ENCODE measurements at regions not wholly inside any gene's neighbourhood (a gene's known extent, or its start where the extent isn't known, plus 50 kb on each side); places are given as distances from the start of the nearest gene placed in this dataset.

GRCh38 chr6:49326347-49326746 lies 136.7 kb downstream of the MMUT start:
- H3K4me3 ChIP-seq (ENCODE audit: low read depth in 1 of 3, low read length in 3 of 3): no peak overlapping the region
- 20% methylated on average over 2 of the region's 2 CpGs for WGBS
- no peaks in the 10 kb centered on the region for H3K36me3 ChIP-seq (ENCODE audit: control insufficient read depth in 4 of 4, insufficient read depth in 3 of 4, low read depth in 1 of 4, low read length in 3 of 4)
- no peak for DNase-seq (ENCODE audit: low spot score)
- H3K9me3 ChIP-seq (ENCODE audit: control insufficient read depth in 4 of 4, low read length in 3 of 4): no peaks in the 10 kb centered on the region
- no peaks in the 10 kb centered on the region for H3K4me1 ChIP-seq (ENCODE audit: control insufficient read depth in 4 of 4, insufficient read depth in 4 of 4, low read length in 3 of 4)
- TF ChIP-seq GABPA (IDR thresholded peaks at IDR 0.05 in 1 of 2, conservative IDR thresholded peaks at IDR 0.05 in 1 of 2): no peak
- no peak overlapping the region for H3K9ac ChIP-seq (ENCODE audit: low read depth in 1 of 2, low read length in 2 of 2)
- no peaks in the 10 kb centered on the region for H3K27me3 ChIP-seq (ENCODE audit: control insufficient read depth in 4 of 4, insufficient read depth in 4 of 4, low read length in 3 of 4)
- no peak overlapping the region for H3K27ac ChIP-seq (ENCODE audit: low read depth in 1 of 2, low read length in 2 of 2)

DNA sequence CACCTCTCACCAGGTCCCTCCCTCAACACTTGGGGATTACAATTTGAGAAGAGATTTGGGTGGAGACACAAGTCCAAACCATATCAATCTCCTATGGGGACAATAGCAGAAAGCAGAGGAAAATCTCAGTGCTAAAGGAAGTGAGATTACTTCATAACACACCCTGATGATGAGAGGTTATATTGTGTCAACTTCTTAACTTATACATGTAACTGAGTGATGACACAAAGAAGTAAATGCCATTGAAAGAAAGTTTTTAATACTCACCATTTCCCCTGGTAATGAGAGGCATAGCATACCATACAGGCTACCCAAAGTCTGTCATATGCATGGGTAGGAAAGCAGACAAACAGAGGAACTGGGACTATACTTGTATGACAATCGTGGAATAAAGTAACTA lies 137.2 kb downstream of the MMUT start:
- Histone ChIP-seq H3K4me1 (ENCODE audit: control insufficient read depth in 4 of 4, insufficient read depth in 4 of 4, low read length in 3 of 4) (no peaks in the 10 kb centered on the region), H3K27ac (ENCODE audit: low read depth in 1 of 2, low read length in 2 of 2) (no peak overlapping the region), H3K9me3 (ENCODE audit: control insufficient read depth in 4 of 4, low read length in 3 of 4) (no peaks in the 10 kb centered on the region), H3K4me3 (ENCODE audit: low read depth in 1 of 3, low read length in 3 of 3) (no peak overlapping the region), H3K9ac (ENCODE audit: low read depth in 1 of 2, low read length in 2 of 2) (no peak overlapping the region), H3K36me3 (ENCODE audit: control insufficient read depth in 4 of 4, insufficient read depth in 3 of 4, low read depth in 1 of 4, low read length in 3 of 4) (no peaks in the 10 kb centered on the region), H3K27me3 (ENCODE audit: control insufficient read depth in 4 of 4, insufficient read depth in 4 of 4, low read length in 3 of 4) (no peaks in the 10 kb centered on the region)
- TF ChIP-seq RAD21 (IDR thresholded peaks at IDR 0.05) (no peak), JUND (IDR thresholded peaks at IDR 0.05) (no peak), TAF1 (conservative IDR thresholded peaks at IDR 0.05) (no peak), EGR1 (IDR thresholded peaks at IDR 0.05; ENCODE audit: low read depth in 2 of 2) (no peak), CTCF (IDR thresholded peaks at IDR 0.05; ENCODE audit: low read depth, low read length, missing input control) (no peak), RXRA (IDR thresholded peaks at IDR 0.05) (no peak), REST (IDR thresholded peaks at IDR 0.05) (no peak), NR2F2 (IDR thresholded peaks at IDR 0.05) (no peak), FOXA2 (IDR thresholded peaks at IDR 0.05) (no peak), GABPA (IDR thresholded peaks at IDR 0.05 in 1 of 2, conservative IDR thresholded peaks at IDR 0.05 in 1 of 2) (no peak)
- TF ChIP-seq, protein P1, sequence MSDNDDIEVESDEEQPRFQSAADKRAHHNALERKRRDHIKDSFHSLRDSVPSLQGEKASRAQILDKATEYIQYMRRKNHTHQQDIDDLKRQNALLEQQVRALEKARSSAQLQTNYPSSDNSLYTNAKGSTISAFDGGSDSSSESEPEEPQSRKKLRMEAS (IDR thresholded peaks at IDR 0.05): no peak
- WGBS: 42% methylated on average over 1 of the region's 1 CpG
- no peak for DNase-seq (ENCODE audit: low spot score)

DNA sequence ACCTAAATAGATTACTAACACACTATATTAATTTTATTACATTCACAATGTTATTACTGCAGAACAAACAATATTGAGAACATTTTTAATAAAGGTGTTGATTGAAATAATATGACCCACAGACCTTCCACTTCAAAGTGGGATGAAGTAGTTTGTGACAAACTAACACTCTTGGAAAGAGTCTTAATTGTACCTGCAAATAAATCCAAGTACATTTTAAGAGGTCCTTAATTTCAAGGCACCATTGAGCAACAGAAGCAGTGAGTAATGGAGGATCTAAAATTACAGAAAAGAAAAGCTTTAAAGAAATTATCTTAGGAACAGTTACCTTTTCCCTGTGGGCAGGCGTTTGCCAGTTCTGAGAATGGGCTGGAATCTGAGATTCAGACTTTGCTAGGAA lies 140.2 kb downstream of the MMUT start:
- Histone ChIP-seq H3K36me3 (ENCODE audit: control insufficient read depth in 4 of 4, insufficient read depth in 3 of 4, low read depth in 1 of 4, low read length in 3 of 4) (no peaks in the 10 kb centered on the region), H3K9me3 (ENCODE audit: control insufficient read depth in 4 of 4, low read length in 3 of 4) (no peaks in the 10 kb centered on the region), H3K27me3 (ENCODE audit: control insufficient read depth in 4 of 4, insufficient read depth in 4 of 4, low read length in 3 of 4) (no peaks in the 10 kb centered on the region), H3K9ac (ENCODE audit: low read depth in 1 of 2, low read length in 2 of 2) (no peak overlapping the region), H3K27ac (ENCODE audit: low read depth in 1 of 2, low read length in 2 of 2) (no peak overlapping the region), H3K4me1 (ENCODE audit: control insufficient read depth in 4 of 4, insufficient read depth in 4 of 4, low read length in 3 of 4) (no peaks in the 10 kb centered on the region), H3K4me3 (ENCODE audit: low read depth in 1 of 3, low read length in 3 of 3) (no peak overlapping the region)
- DNase-seq (ENCODE audit: low spot score): no peak
- 47% methylated on average over 1 of the region's 1 CpG for WGBS
- TF ChIP-seq FOXA1 (IDR thresholded peaks at IDR 0.05) (no peak), FOXA2 (IDR thresholded peaks at IDR 0.05) (no peak), NR2F2 (IDR thresholded peaks at IDR 0.05) (no peak), ATF3 (IDR thresholded peaks at IDR 0.05) (no peak), RXRA (IDR thresholded peaks at IDR 0.05) (no peak), GABPA (IDR thresholded peaks at IDR 0.05 in 1 of 2, conservative IDR thresholded peaks at IDR 0.05 in 1 of 2) (no peak), HNF4A (conservative IDR thresholded peaks at IDR 0.05) (no peak), SP1 (IDR thresholded peaks at IDR 0.05) (no peak), RAD21 (IDR thresholded peaks at IDR 0.05) (no peak), EGR1 (IDR thresholded peaks at IDR 0.05; ENCODE audit: low read depth in 2 of 2) (no peak), CTCF (IDR thresholded peaks at IDR 0.05; ENCODE audit: low read depth, low read length, missing input control) (no peak), YY1 (IDR thresholded peaks at IDR 0.05) (no peak)
- TF ChIP-seq, protein P2, sequence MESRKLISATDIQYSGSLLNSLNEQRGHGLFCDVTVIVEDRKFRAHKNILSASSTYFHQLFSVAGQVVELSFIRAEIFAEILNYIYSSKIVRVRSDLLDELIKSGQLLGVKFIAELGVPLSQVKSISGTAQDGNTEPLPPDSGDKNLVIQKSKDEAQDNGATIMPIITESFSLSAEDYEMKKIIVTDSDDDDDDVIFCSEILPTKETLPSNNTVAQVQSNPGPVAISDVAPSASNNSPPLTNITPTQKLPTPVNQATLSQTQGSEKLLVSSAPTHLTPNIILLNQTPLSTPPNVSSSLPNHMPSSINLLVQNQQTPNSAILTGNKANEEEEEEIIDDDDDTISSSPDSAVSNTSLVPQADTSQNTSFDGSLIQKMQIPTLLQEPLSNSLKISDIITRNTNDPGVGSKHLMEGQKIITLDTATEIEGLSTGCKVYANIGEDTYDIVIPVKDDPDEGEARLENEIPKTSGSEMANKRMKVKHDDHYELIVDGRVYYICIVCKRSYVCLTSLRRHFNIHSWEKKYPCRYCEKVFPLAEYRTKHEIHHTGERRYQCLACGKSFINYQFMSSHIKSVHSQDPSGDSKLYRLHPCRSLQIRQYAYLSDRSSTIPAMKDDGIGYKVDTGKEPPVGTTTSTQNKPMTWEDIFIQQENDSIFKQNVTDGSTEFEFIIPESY (IDR thresholded peaks at IDR 0.05): no peak
- TF ChIP-seq, protein P1 (IDR thresholded peaks at IDR 0.05): no peak

Data from liver (tissue), 8 donors.